Epithelial cell of esophagus (primary cell): ENCODE measurements at regions not wholly inside any gene's neighbourhood (a gene's known extent, or its start where the extent isn't known, plus 50 kb on each side); places are given as distances from the start of the nearest gene placed in this dataset.

ENCODE experiments used
- DNase-seq: peaks from one replicate; pipeline ENCODE4 v3.0.0; 2010; ENCODE audit warnings: low read depth
- H3K4me3 ChIP-seq: 2 replicates; pipeline ENCODE4 v1.5.1; 2011; ENCODE audit warnings: mild to moderate bottlenecking, low read length, control low read depth
- CTCF ChIP-seq: IDR thresholded peaks from 2 replicates; pipeline ENCODE4 v1.5.1; 2011; ENCODE audit warnings: low read depth, mild to moderate bottlenecking, low read length, control low read depth, inconsistent platforms; ENCODE audit not compliant: insufficient read depth; ENCODE audit errors: missing control alignments

GRCh38 chr12:115062741-115063140 is 378.8 kb upstream of the TBX3 start:
- DNase-seq = no peak
- no peak for TF ChIP-seq CTCF
- H3K4me3 ChIP-seq = no peak overlapping the region

GRCh38 chr12:115060477-115061168 is 376.6 kb upstream of the TBX3 start:
- no peak for DNase-seq
- H3K4me3 ChIP-seq = no peak overlapping the region
- TF ChIP-seq CTCF = no peak

- no peak overlapping the region for H3K4me3 ChIP-seq
- DNase-seq = no peak
- no peak for TF ChIP-seq CTCF
These were observed 373.5 kb upstream of the TBX3 start for GRCh38 chr12:115057445-115057844.

GRCh38 chr12:115051378-115051777 is 367.4 kb upstream of the TBX3 start:
- no peak for DNase-seq
- no peak overlapping the region for H3K4me3 ChIP-seq
- TF ChIP-seq CTCF = no peak

GRCh38 chr12:115049614-115050013 is 365.6 kb upstream of the TBX3 start:
- TF ChIP-seq CTCF = no peak
- peak; percentile 2 for DNase-seq
- H3K4me3 ChIP-seq = no peak overlapping the region

- DNase-seq = no peak
- H3K4me3 ChIP-seq = no peak overlapping the region
- TF ChIP-seq CTCF = no peak
These were observed 362.8 kb upstream of the TBX3 start for GRCh38 chr12:115046805-115047204.

- H3K4me3 ChIP-seq = no peak overlapping the region
- DNase-seq = no peak
- no peak for TF ChIP-seq CTCF
These were observed 360.1 kb upstream of the TBX3 start for GRCh38 chr12:115044073-115044472.
